GM12865 (cell line): ENCODE measurements at regions not wholly inside any gene's neighbourhood (a gene's known extent, or its start where the extent isn't known, plus 50 kb on each side); places are given as distances from the start of the nearest gene placed in this dataset.

Source experiments
- DNase-seq: peaks from one replicate; pipeline ENCODE4 v3.0.0; 2010; ENCODE audit warnings: low read depth
- H3K4me3 ChIP-seq: 2 replicates; pipeline ENCODE4 v1.5.1; 2011; ENCODE audit warnings: mild to moderate bottlenecking, low read depth, low read length, control low read depth
- CTCF ChIP-seq: IDR thresholded peaks from 2 replicates; pipeline ENCODE4 v1.5.1; 2011; ENCODE audit warnings: low read length, control low read depth, low read depth, inconsistent platforms; ENCODE audit not compliant: insufficient read depth; ENCODE audit errors: missing control alignments

DNA sequence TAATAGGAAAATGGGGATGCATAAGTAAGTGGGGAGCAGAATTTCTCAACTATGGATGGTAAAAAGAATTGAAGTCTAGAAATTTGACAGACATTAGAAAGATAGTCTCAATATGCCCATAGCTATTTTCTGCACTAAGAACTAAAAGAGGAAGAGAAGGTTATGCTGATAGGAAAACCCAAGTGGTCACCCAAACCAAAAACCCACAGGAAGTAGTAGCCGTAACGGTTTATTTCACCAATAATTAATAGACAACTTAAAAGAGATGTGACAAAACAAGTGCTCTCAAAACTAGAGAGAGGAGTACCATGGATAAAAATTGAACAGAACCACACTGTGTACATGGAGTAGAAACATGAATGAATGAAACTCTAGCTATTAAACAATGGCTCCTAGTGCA lies 295.4 kb downstream of the FSCB start:
- H3K4me3 ChIP-seq = no peak overlapping the region
- no peak for DNase-seq
- TF ChIP-seq CTCF = no peak

GRCh38 chr14:44204061-44204835 lies 302.8 kb downstream of the FSCB start:
- no peak for TF ChIP-seq CTCF
- DNase-seq = no peak
- H3K4me3 ChIP-seq = no peak overlapping the region

- no peak for TF ChIP-seq CTCF
- no peak overlapping the region for H3K4me3 ChIP-seq
- no peak for DNase-seq
Measured at GRCh38 chr14:44180975-44181374, 326.1 kb downstream of the FSCB start.

GRCh38 chr14:44170556-44170955 lies 336.5 kb downstream of the FSCB start:
- no peak for TF ChIP-seq CTCF
- DNase-seq = no peak
- no peak overlapping the region for H3K4me3 ChIP-seq

GRCh38 chr14:44170101-44170500 lies 337.0 kb downstream of the FSCB start:
- TF ChIP-seq CTCF = no peak
- DNase-seq = no peak
- no peak overlapping the region for H3K4me3 ChIP-seq

DNA sequence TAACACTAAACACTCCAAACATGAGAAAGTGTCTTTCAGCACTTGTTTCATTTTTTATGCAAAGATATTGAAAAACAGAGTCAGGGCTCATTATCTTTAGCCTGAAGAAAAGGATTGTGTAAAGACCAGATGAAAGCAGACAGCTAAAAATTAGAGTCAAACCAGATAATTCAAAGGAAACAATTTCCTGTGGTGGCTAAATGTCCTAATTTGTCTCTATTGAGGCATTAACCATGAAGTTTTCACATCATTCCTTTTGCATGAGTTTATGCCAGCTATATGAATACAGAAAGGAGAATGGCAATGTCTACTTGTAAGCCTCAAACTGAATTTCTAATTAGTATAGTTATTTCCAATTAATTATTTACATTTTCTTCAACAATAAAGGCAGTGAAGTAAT lies 338.5 kb downstream of the FSCB start:
- no peak for DNase-seq
- H3K4me3 ChIP-seq = no peak overlapping the region
- TF ChIP-seq CTCF = no peak

DNA sequence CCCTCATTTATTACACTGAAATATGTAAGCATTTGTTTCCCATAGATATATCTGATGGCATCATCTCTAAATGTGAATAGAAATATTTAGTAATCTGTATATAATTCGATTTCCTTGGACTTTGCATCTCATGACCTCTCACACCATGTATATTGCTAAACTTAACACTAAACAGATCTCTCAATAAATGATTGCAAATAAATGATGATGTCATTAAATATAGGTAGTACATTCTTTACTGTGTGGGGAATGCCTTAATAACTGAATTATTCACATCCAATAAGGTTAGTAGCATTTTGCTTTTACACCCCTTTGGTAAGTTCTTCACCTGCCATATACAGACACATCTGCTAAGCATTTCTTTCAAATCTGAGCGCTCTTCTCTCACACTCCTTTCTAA lies 340.5 kb downstream of the FSCB start:
- no peak for DNase-seq
- no peak overlapping the region for H3K4me3 ChIP-seq
- no peak for TF ChIP-seq CTCF
